Frontal cortex (tissue), 3 donors: ENCODE measurements at regions not wholly inside any gene's neighbourhood (a gene's known extent, or its start where the extent isn't known, plus 50 kb on each side); places are given as distances from the start of the nearest gene placed in this dataset.
"Not testable (repeated sequence)": the region's sequence is repeated elsewhere in the genome, so short reads cannot be mapped to it uniquely, and the experiment has no call there.

Experiments used
- DNase-seq, 2 donors: peaks; one replicate each; pipeline ENCODE4 v3.0.0; 2012; ENCODE audit warnings: low spot score in 2 of 2
- FAIRE-seq: peaks from 2 replicates; lab custom pipeline; 2012; peaks lifted over from hg19 to GRCh38; lab: Jason Lieb, UNC
- donor health status: control.
- donor health status: control.
- donor health status: control.

GRCh38 chr16:60259956-60260355, 1525.8 kb upstream of the GOT2 start:
- DNase-seq (no peak), FAIRE-seq (no peak)

DNA sequence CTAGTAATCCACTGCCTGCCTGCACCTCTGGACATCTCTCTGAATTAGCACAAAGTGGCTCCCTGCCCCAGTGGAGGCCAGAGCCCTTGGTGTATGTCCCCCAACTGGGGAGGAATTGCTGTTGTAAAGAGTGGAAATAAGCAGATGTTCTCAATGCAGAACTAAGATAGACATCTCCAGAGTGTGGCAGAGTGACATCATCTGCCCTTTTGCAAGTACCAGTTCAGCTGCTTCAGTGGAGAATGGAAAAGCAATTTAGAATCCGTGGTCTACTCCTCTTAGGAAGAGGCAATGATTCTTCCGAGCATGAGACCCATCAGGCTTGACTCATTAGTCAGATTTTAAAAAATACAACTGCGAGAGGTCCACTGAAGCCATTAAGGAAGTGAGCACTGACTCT, 1512.0 kb upstream of the GOT2 start:
- FAIRE-seq, result no peak

GRCh38 chr16:60241671-60242070, 1507.6 kb upstream of the GOT2 start:
- no peak for DNase-seq
- no peak for FAIRE-seq

More for the DNA sequence above, 1512.0 kb upstream of the GOT2 start:
- no peak for DNase-seq

- FAIRE-seq (no peak), DNase-seq (no peak)
These were observed 1496.5 kb upstream of the GOT2 start for GRCh38 chr16:60230666-60231065.

DNA sequence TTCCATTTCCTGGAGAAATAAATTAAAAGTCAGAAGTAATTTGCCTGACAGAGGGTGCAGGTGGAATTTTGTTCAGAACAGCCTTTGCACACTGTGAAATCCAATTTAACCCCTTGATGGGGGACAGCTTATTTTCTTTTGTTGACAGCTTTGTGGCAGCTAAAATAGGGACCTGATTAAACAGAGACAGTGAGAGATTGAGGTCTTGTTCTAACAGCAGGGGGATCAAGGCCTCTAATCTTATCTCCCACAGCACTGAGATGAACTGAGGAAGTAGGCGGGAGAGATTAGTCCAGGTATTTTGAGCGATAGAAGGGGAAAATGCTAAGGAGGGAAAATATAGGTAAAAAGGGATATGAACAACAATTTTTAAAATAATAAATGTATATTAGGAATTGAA, 1491.4 kb upstream of the GOT2 start:
- DNase-seq (no peak), FAIRE-seq (no peak)

DNA sequence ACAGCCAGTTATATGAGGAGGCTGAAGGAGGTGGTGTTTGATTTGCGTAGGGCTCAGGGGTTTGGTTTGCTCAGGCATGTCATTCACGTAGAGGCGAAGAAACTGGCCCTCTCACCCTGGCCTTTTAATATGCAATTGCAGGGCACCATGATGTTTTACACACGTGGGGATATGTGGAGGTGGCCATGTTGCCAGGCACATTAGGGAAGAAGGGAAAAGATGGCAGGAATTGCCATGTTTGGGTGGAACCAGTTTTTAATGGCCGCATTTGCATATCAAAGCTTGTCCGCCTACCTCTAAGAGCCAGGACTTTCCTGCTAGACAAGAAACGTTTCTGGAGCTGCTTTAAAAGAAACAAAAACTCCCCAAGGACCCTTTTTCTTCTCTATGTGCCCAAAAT, 1483.7 kb upstream of the GOT2 start:
- DNase-seq (no peak), FAIRE-seq (no peak)

DNA sequence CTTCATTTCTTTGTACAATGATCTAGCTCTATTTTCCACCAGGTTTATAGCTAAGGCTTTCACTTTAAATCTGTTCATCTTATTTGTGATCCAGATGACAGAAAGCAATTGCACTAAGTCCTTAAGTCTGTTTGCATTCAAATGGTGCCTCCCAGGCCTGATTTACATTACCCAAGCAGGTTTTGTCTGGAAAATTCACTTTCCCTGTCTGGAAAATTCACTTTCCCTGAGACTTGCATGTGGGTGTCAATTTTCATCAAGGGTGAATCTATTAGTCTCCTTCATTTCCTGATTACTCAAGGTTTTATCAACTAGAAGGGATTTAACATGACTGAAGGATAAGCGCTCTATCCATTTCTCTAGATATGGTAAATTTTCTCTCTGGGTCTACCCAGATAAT, 1480.2 kb upstream of the GOT2 start:
- DNase-seq (no peak), FAIRE-seq (no peak)

- FAIRE-seq (no peak), DNase-seq (no peak)
These were observed 1472.4 kb upstream of the GOT2 start for GRCh38 chr16:60206516-60206915.

DNA sequence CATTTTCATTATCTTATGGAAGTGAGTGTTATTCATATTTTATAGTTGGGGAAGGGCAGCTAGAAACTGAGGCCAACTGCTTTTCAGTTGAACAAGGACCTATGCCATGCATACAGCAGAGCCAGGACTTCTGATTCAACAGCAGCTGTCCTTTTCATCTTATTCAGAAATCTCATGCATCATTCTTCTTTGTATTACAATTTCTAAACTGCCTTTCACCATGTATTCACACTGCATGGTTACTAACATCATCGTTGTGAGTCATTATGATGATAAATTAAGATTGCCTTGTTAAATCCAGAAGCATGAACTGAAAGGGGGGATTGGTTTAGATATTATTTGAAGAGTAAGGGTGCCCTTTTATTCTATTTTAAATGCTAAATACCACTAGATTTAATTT, 1470.1 kb upstream of the GOT2 start:
- DNase-seq (no peak), FAIRE-seq (no peak)

DNA sequence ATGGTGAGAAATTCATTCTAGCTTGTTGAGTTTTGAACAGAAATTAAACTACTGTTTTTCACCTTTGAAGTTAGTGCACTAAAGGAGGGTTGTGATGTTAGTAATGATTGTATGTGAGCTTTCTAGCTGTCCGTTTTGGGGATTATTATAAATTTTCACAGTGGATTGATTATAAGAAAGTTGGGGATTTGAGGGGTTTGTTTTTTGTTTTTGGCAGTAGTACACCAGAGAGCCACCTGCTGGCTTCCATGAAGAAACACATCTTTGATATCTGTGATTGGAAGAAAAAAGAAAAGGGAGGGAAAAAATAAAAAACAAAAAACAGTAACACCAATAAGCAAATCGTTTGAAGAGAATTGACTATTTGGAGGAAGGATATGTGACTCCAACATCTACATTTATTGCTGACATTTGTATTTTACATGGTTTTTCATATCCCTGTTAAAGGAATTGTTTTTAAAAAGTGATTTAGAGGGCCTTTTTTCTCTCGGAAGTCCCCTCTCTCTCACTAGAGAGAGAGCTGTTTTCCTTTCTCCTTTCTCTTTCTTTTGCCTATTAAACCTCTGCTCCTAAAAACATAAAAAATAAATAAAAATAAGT, 1469.5 kb upstream of the GOT2 start:
- FAIRE-seq (no peak), DNase-seq (peak in 1 of 2 donors; percentile 4)

DNA sequence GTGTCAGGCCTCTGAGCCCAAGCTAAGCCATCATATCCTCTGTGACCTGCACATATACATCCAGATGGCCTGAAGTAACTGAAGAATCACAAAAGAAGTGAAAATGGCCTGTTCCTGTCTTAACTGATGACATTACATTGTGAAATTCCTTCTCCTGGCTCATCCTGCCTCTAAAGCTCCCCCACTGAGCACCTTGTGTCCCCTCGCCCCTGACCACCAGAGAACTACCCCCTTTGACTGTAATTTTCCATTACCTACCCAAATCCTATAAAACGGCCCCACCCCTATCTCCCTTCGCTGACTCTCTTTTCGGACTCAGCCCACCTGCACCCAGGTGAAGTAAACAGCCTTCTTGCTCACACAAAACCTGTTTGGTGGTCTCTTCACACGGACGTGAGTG, 1466.6 kb upstream of the GOT2 start:
- not testable (repeated sequence) for FAIRE-seq, DNase-seq

- DNase-seq (no peak), FAIRE-seq (no peak)
These were observed 1466.0 kb upstream of the GOT2 start for GRCh38 chr16:60200161-60200560.

DNA sequence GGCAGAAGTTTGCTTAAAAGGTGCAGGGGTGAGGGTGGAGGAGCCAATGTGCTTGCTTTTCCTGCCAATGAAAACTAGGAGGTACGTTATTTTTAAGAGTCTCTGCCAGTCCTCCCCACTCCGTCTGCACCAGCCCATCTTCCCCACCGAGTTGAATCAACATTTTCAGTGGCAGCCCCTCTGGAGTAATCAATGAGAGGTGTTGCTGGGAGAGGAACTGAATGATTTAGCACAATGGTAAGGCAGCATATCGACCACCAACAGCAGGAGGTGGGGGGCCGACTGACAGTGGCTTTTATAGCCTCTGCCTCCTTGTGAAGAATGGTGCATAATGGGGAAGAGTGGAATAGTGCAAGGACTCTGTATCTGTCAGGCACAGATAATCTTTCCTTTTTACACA, 1465.0 kb upstream of the GOT2 start:
- DNase-seq, result no peak
- FAIRE-seq, result no peak

DNA sequence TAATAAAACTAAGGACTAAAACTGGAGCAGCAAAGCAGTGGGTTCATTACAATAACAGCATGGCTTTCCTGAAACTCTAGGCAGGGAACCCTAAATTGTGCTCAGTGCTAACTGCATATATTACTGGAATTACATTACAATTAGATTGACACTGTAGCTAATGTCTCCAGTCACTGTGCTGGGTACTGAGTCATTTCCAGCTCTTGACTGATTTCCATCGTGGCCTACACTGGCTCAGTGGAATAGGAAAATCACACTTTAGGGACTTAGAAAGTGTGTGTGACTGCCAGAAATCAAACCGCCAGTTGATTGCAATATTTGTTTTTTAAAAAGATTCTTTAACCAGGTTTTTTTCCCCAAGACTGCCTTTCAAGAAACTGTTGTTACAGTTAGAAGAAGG, 1447.4 kb upstream of the GOT2 start:
- no peak for DNase-seq
- FAIRE-seq, result no peak

GRCh38 chr16:60180609-60181008, 1446.5 kb upstream of the GOT2 start:
- no peak for FAIRE-seq
- DNase-seq, result no peak

- FAIRE-seq (no peak), DNase-seq (no peak)
These were observed 1436.1 kb upstream of the GOT2 start for GRCh38 chr16:60170196-60170595.

DNA sequence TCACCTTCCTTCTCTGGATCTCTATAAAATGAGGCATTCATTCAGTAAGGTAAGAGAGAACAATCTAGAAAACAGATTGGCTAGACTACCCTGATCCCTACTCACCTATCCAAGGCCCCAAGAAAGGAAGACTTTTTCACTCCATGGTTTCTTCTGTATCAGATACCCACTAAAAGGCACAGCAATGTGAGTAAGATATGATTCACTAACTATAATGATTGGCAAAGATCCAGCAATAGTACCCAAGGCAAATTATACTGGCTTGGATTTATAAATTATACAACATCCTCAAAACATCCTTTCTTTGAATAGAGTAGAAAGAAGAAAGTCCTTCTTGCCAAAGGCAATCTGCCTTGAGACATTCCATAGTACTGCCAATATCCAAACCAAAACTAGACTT, 1432.0 kb upstream of the GOT2 start:
- DNase-seq, result no peak
- no peak for FAIRE-seq

DNA sequence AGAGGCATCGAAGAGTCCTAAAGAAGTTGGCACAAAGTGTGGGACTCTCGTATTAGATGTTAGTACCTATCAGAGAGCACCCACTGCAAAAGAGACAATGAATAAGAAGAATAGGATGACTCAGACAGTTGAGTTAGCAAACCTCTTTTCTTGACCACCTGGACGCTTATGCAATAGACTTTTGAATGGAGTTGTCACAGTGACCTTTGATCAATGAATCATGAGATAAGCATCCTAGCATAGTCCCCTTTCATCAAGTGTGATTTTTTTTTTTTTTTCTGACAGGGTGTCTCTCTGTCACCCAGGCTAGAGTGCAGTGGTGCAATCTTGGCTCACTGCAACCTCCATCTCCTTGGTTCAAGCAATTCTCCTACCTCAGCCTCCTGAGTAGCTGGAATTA, 1417.9 kb upstream of the GOT2 start:
- FAIRE-seq, result no peak
- no peak for DNase-seq

DNA sequence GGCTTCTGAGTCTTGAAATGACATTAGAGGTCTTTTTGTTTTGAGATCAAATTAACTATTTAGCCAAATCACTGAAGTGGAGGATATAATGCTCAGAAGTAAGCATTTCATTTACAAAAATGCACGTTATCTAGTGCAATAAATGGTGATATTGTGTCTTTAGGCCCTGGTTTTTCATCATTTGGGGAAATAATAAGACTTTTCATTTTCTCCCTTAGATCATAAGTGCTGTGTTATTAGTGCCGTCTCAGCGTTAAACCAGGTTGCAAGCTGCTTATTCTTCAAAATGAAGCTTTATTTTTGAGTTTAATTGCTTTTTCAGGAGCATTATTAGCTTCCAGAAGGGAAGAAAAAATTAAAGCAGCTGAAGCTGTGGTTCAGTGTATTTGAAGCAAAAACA, 1416.8 kb upstream of the GOT2 start:
- FAIRE-seq, result no peak
- DNase-seq, result no peak

GRCh38 chr16:60143348-60143705, 1409.2 kb upstream of the GOT2 start:
- DNase-seq (no peak), FAIRE-seq (no peak)

DNA sequence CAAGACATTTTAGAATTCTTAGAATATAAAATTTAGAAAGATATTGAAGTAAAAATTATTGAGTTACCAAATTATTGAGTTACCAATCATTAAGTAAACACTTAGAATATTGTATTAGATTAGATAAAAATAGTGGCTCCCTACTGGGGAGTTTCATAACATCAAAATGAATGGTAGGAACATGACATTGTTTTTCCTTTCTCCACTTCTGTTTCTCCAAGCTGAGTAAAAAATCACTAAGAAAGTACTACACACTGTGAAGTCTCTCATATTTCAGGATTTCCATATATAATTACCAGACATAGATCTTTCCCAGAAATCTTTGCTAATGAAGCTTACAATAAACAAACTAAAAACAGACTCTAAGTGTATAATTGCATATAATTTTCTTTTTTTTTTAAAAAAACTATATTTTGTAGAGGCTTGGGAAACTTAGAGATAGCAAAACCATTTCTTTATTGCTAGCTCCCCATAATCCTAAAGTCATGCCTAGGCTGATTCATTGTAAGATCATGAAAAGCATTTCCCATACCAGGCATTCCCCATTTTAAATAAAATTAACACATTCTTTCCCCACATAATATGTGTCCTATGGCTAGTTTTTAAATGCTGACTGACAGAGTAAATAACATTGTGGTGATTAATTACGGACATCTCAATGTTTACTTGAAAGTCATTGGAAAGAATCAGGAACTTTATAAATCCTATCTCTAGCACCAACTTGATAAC, 1408.7 kb upstream of the GOT2 start:
- DNase-seq (no peak), FAIRE-seq (no peak)

DNA sequence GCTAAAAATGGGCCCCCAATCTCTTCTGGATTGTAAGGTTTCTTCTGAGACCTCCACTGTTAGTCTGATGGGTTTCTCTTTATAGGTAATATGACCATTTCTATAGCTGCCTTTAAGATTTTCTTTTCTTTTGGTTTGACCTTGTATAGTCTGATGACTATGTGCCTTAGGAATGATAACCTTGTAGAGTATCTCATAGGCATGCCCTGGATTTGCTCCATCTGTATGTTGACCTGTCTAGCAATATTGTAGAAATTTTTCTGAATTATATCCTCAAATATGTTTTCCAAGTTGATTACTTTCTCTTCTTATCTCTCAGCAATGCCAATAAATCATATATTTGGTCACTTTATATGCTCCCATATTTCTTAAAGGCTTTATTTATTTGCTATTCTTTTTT, 1403.8 kb upstream of the GOT2 start:
- no peak for DNase-seq
- no peak for FAIRE-seq
